GM19395 (cell line): ENCODE measurements at regions not wholly inside any gene's neighbourhood (a gene's known extent, or its start where the extent isn't known, plus 50 kb on each side); places are given as distances from the start of the nearest gene placed in this dataset.
"Not testable (repeated sequence)": the region's sequence is repeated elsewhere in the genome, so short reads cannot be mapped to it uniquely, and the experiment has no call there.

Experiments used
- ATAC-seq: cut with Tn5 transposase; IDR thresholded peaks from one replicate; pipeline ENCODE4 v1.9.1; 2021; ENCODE audit warnings: mild to moderate bottlenecking, moderate library complexity; ENCODE audit not compliant: unreplicated experiment

GRCh38 chr9:85344901-85345300 is 396.9 kb downstream of the AGTPBP1 start:
- no peak for ATAC-seq

- no peak for ATAC-seq
Observed at GRCh38 chr9:85339338-85339737, 402.4 kb downstream of the AGTPBP1 start.

- ATAC-seq, result no peak
Observed at GRCh38 chr9:85334228-85334627, 407.5 kb downstream of the AGTPBP1 start.

- no peak for ATAC-seq
Observed at GRCh38 chr9:85332487-85332886, 409.3 kb downstream of the AGTPBP1 start.

- ATAC-seq, result no peak
Observed at GRCh38 chr9:85331626-85332025, 410.1 kb downstream of the AGTPBP1 start.

- no peak for ATAC-seq
Observed at GRCh38 chr9:85322592-85322991, 419.2 kb downstream of the AGTPBP1 start.

GRCh38 chr9:85321561-85321960 is 420.2 kb downstream of the AGTPBP1 start:
- no peak for ATAC-seq

GRCh38 chr9:85319936-85320656 is 421.7 kb downstream of the AGTPBP1 start:
- no peak for ATAC-seq

- ATAC-seq, result not testable (repeated sequence)
Observed at GRCh38 chr9:85315535-85315934, 426.2 kb downstream of the AGTPBP1 start.

GRCh38 chr9:85310573-85310972 is 431.2 kb downstream of the AGTPBP1 start:
- no peak for ATAC-seq

- ATAC-seq, result no peak
Observed at GRCh38 chr9:85303757-85304134, 438.0 kb downstream of the AGTPBP1 start.

- ATAC-seq, result no peak
Observed at GRCh38 chr9:85302938-85303756, 438.6 kb downstream of the AGTPBP1 start.

GRCh38 chr9:85298499-85298898 is 443.3 kb downstream of the AGTPBP1 start:
- ATAC-seq, result no peak

- ATAC-seq, result not testable (repeated sequence)
Observed at GRCh38 chr9:85295244-85295643, 446.5 kb downstream of the AGTPBP1 start.

- no peak for ATAC-seq
Observed at GRCh38 chr9:85292261-85292660, 449.5 kb downstream of the AGTPBP1 start.

GRCh38 chr9:85291266-85291665 is 450.5 kb downstream of the AGTPBP1 start:
- no peak for ATAC-seq

- ATAC-seq, result no peak
Observed at GRCh38 chr9:85290019-85290418, 451.7 kb downstream of the AGTPBP1 start.

- no peak for ATAC-seq
Observed at GRCh38 chr9:85289142-85289541, 452.6 kb downstream of the AGTPBP1 start.

- ATAC-seq, result no peak
Observed at GRCh38 chr9:85283421-85283820, 458.3 kb downstream of the AGTPBP1 start.

- ATAC-seq, result no peak
Observed at GRCh38 chr9:85278769-85279168, 463.0 kb downstream of the AGTPBP1 start.

- ATAC-seq, result no peak
Observed at GRCh38 chr9:85276741-85277140, 465.0 kb downstream of the AGTPBP1 start.

- ATAC-seq, result no peak
Observed at GRCh38 chr9:85269811-85270210, 471.9 kb downstream of the AGTPBP1 start.
